ENCODE measurements at regions not wholly inside any gene's neighbourhood (a gene's known extent, or its start where the extent isn't known, plus 50 kb on each side); places are given as distances from the start of the nearest gene placed in this dataset.

GRCh38 chr5:44719856-44720255 is 88.9 kb upstream of the MRPS30 start:
- Histone ChIP-seq H3K9me3 (no peaks in the 10 kb centered on the region), H3K27ac (no peak overlapping the region), H3K4me3 (no peak overlapping the region), H3K4me1 (no peaks in the 10 kb centered on the region), H3K27me3 (no peaks in the 10 kb centered on the region), H3K36me3 (no peaks in the 10 kb centered on the region)
- intact Hi-C loops (cut with DNase I): no loop called here
- TF ChIP-seq, protein P1, sequence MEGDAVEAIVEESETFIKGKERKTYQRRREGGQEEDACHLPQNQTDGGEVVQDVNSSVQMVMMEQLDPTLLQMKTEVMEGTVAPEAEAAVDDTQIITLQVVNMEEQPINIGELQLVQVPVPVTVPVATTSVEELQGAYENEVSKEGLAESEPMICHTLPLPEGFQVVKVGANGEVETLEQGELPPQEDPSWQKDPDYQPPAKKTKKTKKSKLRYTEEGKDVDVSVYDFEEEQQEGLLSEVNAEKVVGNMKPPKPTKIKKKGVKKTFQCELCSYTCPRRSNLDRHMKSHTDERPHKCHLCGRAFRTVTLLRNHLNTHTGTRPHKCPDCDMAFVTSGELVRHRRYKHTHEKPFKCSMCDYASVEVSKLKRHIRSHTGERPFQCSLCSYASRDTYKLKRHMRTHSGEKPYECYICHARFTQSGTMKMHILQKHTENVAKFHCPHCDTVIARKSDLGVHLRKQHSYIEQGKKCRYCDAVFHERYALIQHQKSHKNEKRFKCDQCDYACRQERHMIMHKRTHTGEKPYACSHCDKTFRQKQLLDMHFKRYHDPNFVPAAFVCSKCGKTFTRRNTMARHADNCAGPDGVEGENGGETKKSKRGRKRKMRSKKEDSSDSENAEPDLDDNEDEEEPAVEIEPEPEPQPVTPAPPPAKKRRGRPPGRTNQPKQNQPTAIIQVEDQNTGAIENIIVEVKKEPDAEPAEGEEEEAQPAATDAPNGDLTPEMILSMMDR (IDR thresholded peaks at IDR 0.05): no peak
- TF ChIP-seq POLR2A (IDR thresholded peaks at IDR 0.05): no peak
- WGBS (ENCODE audit: insufficient coverage, low coverage, low lambda C conversion rate, missing lambda C conversion rate): 36% methylated on average over 2 of the region's 2 CpGs
- no peak for ATAC-seq
- no peak for DNase-seq

DNA sequence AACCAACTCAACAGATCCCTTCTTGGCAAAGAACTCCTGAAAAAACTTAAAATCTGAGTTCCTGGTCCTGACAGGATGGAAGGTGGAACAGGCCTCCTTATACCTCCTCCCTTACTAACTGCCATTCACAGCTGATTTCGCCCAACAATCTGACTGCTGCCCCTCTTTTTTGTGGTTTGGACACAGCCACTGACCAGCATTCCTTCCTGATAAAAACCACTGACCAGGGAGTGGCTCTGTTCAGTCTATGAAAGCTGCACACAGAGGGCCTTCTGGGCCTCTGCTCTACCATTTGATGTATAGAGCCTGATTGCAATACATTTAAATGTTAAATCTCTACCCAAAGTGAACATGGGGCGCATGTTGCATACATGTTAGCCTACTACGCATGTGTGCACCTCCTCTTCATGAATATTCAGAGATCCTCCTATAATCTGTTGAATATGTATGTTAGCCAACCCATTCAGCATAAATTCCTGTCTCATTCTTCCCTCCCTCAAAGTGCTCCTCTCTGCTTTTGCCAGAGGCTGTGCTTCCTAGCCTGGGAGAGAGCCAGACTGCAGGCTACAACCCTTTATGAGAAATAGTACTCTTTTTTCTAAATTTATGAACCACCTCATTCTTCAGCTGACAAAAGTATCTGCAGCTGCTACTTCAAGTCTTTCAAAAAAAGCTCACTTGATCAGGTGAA is 93.7 kb upstream of the MRPS30 start:
- no peak overlapping the region for H3K4me3 ChIP-seq
- H3K27ac ChIP-seq: no peak overlapping the region
- no peak for ATAC-seq
- H3K9me3 ChIP-seq: no peaks in the 10 kb centered on the region
- WGBS (ENCODE audit: insufficient coverage, low coverage, low lambda C conversion rate, missing lambda C conversion rate): 61% methylated on average over 3 of the region's 3 CpGs
- H3K27me3 ChIP-seq: no peaks in the 10 kb centered on the region
- H3K4me1 ChIP-seq: no peaks in the 10 kb centered on the region
- intact Hi-C loops (cut with DNase I): no loop called here
- H3K36me3 ChIP-seq: no peaks in the 10 kb centered on the region
- no peak for DNase-seq
- TF ChIP-seq, protein P1 (IDR thresholded peaks at IDR 0.05): no peak
- no peak for TF ChIP-seq POLR2A (IDR thresholded peaks at IDR 0.05)

- WGBS (ENCODE audit: insufficient coverage, low coverage, low lambda C conversion rate, missing lambda C conversion rate): 63% methylated on average over 3 of the region's 3 CpGs
- intact Hi-C loops (cut with DNase I): no loop called here
- Histone ChIP-seq H3K4me1 (no peaks in the 10 kb centered on the region), H3K27me3 (no peaks in the 10 kb centered on the region), H3K27ac (no peak overlapping the region), H3K36me3 (no peaks in the 10 kb centered on the region), H3K9me3 (no peaks in the 10 kb centered on the region), H3K4me3 (no peak overlapping the region)
- no peak for ATAC-seq
- DNase-seq: no peak
- TF ChIP-seq, protein P1 (IDR thresholded peaks at IDR 0.05): no peak
- no peak for TF ChIP-seq POLR2A (IDR thresholded peaks at IDR 0.05)
These were observed 95.3 kb upstream of the MRPS30 start for GRCh38 chr5:44713446-44713845.

- no peak for DNase-seq
- no peak overlapping the region for H3K27ac ChIP-seq
- H3K27me3 ChIP-seq: no peaks in the 10 kb centered on the region
- ATAC-seq: no peak
- H3K4me1 ChIP-seq: no peaks in the 10 kb centered on the region
- 8% methylated on average over 1 of the region's 1 CpG for WGBS (ENCODE audit: insufficient coverage, low coverage, low lambda C conversion rate, missing lambda C conversion rate)
- H3K36me3 ChIP-seq: no peaks in the 10 kb centered on the region
- intact Hi-C loops (cut with DNase I): no loop called here
- H3K4me3 ChIP-seq: no peak overlapping the region
- TF ChIP-seq POLR2A (IDR thresholded peaks at IDR 0.05): no peak
- TF ChIP-seq, protein P1 (IDR thresholded peaks at IDR 0.05): no peak
- no peaks in the 10 kb centered on the region for H3K9me3 ChIP-seq
These were observed 96.8 kb upstream of the MRPS30 start for GRCh38 chr5:44711901-44712300.

Measured in right lobe of liver (tissue), 6 donors.